ENCODE measurements at regions not wholly inside any gene's neighbourhood (a gene's known extent, or its start where the extent isn't known, plus 50 kb on each side); places are given as distances from the start of the nearest gene placed in this dataset.

DNA sequence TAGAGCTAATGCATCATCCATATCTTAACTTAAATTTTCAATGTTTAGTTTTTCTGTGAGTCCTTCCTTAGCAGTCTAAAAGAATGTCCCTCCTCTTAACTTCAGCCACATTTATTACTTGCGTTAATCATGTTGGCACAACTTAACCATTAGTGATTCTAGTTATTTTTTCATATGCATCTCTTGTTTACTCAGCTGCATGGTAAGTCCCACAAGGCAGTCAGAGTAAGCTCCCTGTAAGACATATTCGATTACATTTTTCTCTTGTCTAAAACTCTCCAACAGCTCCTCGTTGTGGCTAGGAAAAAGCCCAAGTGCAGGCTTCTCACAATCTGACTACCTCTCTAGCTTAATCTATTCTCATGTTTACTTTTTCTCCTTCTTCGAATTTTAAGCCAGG is 2045.3 kb upstream of the PIK3C3 start:
- DNase-seq (ENCODE audit: low read depth in 2 of 2) = no peak

DNA sequence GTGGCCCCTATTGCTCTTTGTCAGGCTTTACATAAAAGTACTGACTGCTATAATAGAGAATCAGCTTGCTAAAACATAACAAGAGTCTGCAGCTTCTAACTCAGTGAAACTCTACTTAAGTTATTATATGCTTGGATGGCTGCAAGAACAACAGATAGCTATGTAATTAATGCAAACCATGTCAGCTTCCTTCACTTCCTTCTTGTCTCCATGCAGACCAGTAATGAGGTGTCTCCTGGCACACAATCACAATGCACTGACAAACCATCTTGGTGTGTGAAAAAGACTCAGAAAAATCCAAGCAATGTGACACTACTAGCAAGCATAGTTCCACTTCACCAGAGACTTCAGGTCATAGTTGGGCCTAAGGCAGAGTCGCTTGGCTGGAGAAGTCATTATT is 2068.9 kb upstream of the PIK3C3 start:
- no peak for DNase-seq (ENCODE audit: low read depth in 2 of 2)

DNA sequence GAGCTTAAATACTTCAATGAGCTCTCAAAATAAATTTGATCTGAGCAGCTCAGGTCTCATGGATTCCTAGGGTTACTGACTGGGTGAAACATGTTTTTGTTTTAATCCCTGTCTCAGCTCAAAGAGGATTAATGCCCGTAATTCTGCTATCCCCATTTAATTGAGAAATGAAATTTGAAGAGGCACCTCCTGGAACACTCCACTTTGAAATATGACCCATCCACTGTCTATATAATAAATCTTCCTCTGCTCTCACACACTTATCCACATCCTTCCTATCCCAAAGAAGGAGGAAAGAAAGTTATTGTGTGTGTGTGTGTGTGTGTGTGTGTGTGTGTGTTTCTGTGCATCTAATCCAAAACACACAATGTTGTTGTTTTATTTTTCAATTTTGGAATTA is 2082.4 kb upstream of the PIK3C3 start:
- DNase-seq (ENCODE audit: low read depth in 2 of 2) = no peak

DNA sequence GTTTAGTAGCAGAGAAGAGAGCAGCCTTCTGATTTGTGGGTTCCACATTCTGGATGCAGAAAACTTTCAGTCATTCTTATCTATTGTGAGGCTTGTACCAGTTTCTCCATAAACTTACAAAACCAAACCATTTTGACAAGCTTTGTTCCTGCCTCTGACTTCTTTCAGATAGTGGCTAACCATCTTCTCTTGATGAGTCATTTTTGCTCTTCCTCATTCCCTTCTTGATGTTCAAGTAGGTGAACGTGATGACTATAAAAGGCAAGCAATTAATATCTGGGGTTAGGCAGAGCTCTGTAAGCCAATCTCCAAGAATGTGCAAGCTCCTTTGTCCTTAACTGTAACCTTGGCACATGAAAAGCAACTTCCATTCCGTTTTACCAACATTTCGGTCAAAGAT is 2083.1 kb upstream of the PIK3C3 start:
- DNase-seq (ENCODE audit: low read depth in 2 of 2) = no peak

DNA sequence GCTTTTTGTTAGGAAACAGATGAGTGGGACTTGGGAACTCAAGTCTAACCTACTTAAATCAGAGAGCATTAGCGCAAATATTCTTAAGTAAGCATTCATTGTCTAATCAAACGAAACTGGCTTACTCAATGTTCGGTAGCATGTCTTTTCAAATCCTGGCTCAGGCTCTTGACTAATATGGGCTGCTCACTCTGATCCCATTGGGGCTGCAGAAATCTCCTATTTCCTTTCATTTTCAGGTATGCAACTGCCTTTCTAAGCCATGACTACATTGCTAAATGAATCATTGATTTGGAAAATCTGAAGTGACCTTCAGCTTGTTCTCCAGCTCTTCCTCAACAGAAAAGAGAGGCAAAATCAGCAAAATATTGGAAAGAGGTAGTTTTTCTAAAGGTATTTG is 2084.4 kb upstream of the PIK3C3 start:
- DNase-seq (ENCODE audit: low read depth in 2 of 2) = no peak

DNA sequence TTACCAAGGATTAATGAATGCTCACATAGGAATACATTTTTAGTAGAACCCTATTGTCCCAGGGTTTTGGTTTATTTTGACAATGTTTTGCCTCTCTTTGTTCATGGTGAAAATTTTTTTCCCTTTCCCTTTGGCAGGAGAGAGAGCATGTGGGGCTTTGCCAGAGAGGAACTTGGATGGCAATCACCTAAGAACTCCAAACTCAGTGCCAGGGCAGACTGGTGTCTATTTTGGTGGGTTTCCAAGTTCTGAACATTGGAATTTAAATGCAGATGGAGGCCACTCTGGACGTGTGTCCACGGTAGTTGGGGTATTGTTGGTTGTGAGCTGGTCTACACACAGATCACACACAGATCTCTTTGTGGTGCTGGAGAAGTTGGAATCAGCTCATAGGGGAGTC is 2091.1 kb upstream of the PIK3C3 start:
- no peak for DNase-seq (ENCODE audit: low read depth in 2 of 2)

DNA sequence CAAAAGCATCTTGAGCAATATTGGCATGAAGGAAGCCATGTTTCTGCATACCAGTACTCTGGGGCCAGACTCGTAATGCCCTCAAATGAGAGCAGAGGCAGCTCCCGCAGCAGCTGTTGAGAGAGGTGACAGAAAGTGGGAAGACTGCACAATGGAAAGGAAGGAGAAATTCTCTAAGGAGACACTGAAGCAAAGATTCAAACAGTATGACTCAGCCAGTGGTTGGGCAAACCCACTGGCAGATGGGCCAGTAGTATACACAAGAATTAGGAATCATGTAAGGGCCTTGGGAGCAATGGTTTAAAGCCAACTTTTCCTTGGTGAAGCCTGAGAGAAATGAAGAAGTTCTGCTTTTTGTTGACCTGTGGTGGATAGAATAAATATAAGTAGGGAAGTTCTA is 2092.7 kb upstream of the PIK3C3 start:
- DNase-seq (ENCODE audit: low read depth in 2 of 2) = no peak

DNA sequence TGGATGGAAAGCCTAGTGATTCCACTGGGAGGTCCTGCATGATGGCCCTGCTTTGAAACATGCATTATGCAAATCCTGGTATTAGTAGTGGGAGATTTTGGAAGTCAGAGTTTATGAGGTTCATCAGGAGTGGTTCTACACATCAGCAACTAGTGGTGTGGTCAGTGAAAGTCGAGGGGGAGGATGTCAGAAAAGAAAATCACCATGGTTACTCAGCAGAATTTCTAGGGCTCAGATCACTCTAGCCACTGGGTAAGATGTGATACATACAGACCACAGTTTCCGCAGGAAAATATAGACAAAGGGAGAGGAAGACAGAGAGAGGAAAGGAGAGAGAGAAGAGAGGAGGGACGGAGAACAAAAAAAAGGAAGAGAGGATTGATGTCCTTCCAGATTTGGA is 2100.7 kb upstream of the PIK3C3 start:
- no peak for DNase-seq (ENCODE audit: low read depth in 2 of 2)

DNA sequence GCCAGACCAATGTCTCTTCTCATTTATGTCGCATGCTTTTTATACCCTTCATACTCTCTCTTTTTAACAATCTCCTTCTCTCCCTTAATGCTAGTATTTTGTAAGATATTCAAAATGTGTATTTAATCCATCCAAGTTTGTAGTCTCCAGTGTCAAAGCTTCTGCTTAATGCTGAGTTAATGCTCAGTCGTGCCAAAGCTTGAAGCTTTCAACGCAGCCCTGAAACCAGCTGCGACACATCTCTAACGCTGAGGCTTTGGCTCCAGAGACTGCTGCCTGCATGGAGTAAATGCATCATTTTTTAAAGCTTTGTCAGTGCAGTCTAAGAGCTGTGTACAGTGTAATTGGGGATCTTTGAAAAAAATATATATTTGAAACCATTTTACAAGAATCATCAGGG is 2108.8 kb upstream of the PIK3C3 start:
- DNase-seq (ENCODE audit: low read depth in 2 of 2) = no peak

DNA sequence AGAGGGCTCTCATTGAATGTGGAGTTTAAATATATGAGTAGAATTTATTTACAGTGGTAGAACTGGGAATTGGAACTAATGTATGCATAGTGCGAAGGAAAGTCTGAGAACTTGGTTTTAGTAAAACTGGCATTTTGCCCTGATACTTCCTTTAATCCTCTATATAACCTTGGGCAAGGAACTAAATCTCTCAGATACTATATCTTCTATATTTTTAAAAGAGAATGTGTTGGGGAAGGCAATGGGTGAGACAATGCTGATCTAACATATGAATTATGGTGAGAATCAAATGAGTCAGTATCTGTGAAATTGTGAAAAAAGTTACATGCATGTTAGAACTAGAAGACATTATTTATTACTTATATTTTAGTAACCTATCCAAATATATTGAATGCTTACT is 2109.4 kb upstream of the PIK3C3 start:
- DNase-seq (ENCODE audit: low read depth in 2 of 2) = no peak

DNA sequence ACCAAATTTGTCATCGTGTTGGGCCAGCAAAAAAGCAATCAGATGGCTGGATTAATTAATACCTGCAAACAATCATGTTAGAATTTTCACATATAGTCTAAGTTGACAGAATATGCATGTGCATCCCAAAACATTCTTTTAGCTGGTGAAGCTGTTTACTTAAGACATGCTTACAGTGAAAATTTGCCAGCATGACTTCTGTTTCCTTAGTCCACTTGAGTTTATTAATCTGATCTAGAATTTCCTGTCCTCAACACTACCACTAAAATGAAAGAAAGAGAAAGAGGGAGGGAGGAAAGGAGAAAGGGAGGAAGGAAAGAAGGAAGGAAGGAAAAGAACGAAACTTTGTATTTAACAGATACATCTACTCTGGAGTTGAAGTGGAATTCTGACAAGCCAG is 2109.9 kb upstream of the PIK3C3 start:
- no peak for DNase-seq (ENCODE audit: low read depth in 2 of 2)

DNA sequence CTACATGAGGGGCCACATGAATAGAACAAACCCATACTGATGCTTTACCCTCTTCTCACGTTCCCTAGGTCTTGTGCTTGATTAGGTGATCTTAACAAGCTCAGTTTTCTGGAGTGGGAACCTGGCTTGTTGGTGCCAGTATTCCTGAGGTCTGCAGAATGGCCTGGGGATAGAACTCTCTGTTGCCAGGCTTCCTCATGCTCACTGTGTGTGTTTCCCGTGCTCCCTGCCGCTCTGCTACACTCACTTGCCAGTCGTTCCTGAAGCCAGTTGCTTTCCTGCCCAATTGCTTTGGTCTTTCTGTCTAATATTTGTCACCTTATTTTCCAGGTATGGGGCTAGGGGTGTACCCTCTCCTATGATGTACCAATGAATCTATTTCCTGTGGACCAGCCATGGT is 2111.5 kb upstream of the PIK3C3 start:
- DNase-seq (ENCODE audit: low read depth in 2 of 2) = no peak

DNA sequence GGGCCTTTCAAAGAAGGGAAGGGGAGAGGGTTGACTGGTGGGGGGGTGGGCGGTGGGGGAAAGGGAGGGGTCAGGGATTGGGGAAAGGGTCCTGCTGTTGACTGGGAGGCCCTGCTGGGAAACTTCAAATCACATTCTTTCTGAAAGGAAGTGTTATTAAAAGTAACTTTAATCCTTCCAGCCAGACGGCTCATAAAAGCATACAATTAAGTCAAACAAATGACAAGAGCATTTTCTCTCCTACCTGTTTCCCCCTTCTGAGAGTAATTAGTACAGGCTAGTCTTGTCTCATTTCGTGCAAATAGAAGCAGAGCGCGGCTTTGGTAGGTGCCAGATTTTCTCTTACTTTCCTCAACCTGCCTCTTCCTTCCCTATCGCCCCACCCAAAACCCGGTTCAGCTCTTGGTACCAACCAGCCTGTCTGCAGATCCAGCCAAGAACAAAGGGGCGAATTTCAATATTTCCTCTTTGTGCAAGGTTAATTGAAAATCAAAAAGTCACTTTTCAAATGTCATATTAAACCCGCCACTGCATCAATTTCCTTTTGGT is 2112.6 kb upstream of the PIK3C3 start:
- DNase-seq (ENCODE audit: low read depth in 2 of 2) = no peak

DNA sequence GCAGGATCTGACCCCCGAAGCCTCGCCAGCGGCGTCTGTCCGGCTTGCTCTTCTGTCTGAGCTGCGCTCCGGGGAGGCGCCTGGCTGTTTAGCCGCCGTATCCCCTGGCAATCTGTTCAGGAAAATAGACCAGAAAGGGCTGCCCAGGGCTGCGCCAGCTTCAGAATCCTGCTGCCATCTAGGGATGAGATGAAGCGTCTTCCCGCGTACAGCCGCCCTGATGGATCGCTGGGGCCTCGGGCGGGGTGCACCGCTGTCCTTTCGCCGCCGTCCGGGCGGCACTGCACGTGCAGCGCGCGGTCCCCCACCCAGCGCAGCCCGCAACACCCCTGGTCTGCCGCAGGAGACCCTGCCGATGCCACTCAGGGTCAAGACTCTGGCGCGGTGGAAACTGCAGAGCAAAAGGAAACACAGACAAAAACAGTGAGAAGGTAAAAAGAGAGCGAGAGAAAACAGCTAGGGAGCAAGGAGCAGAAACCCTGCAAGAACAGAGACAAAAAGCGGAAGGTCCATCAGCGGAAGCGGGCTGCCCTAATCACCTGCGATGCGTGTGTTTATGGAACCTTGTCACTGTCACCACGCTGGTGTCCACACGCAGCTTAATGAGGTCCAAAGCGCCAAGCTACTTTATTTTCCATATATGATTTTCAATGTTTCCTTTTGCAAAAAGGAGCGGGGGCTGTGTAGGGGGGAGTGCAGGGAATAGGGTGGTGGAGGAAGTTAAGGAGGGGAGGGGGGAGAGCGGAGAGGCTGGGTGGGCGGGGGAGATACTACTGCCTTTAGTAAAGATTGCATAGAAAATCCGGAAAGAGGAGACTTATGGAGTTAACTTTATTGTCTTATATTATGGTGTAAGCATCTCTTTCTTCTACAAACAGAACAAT is 2113.3 kb upstream of the PIK3C3 start:
- DNase-seq (ENCODE audit: low read depth in 2 of 2) = no peak

DNA sequence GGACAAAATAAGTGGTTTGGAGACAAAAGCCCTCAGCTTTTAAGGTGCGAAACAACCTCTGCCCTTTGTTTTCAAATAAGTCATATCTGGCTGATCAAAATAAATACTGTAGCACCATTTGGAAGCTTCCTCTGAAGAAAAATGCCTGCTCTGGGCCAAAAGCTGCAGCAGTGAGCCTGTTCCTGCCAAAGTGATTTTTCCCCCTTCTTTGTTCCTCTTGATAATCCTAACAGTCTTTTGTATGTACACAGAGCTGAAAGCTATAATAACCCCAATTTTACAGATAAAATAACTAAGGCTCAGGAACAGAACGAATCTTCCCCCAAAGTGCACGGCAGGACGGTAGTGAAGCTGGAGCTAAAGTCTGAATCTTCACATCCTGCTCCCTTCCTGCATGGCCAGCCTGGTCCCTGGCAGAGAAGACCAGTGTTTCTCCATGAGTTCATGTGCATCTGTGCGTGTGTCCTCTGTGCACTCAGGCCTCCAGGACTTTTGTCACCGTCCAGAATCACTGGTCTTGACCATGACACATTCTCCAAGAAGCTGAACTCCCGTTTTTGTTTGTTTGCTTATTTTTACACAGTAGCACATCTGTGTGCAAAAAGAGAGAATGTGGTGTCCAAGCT is 2114.1 kb upstream of the PIK3C3 start:
- DNase-seq (ENCODE audit: low read depth in 2 of 2) = no peak

DNA sequence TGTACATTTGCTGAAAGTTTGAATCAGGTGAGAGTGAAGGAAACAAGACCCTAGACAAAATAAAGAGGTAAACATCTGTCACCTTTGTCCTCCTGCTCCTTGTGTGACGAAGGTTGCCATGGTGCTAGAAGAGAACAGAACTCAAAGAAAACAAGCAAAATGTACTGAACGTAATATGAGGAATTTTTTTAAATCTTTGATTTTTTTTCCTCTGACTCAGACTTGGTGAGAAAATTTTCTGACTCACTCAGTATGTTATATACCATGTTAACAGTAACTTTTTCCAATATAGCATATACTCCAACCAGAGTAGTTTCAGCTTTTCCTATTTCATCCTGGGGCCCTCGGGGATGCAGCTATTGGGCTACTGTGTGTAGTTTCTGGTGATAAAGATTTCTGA is 2114.6 kb upstream of the PIK3C3 start:
- no peak for DNase-seq (ENCODE audit: low read depth in 2 of 2)

DNA sequence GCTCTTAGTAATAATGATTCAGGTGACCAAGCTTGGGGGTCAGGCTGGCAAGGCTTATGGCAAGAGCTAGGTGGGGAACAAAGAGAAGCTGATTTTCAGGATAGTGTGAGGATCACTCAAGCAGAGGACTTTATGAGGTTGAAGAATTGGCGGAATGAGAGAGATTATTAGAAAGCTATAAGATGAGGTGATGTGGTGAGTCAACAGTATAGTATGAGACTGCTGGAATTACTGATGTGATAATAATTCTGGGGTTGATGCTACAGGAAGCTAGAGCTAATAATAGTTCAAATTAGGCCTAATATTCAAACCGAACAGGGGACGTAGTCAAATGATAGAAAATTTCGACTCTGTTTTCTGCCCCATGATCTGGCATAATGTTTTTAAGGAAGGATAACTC is 2115.3 kb upstream of the PIK3C3 start:
- no peak for DNase-seq (ENCODE audit: low read depth in 2 of 2)

DNA sequence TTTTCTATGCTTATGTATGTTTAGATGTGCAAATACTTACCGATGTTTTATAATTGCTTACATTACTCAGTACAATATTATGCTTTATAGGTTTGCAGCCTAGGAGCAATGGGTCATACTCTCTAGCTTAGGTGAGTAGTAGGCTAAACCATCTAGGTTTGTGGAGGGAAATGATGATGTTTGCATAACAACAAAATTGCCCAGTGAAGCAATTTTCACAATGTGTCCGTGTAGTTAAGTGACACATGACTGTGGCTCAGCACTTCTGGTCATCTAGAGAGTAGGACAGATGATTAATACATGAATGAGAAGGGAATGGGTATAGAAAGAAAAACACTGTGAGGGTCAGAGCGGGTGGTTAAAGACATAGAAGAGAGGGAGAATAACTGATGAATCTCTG is 2116.2 kb upstream of the PIK3C3 start:
- no peak for DNase-seq (ENCODE audit: low read depth in 2 of 2)

DNA sequence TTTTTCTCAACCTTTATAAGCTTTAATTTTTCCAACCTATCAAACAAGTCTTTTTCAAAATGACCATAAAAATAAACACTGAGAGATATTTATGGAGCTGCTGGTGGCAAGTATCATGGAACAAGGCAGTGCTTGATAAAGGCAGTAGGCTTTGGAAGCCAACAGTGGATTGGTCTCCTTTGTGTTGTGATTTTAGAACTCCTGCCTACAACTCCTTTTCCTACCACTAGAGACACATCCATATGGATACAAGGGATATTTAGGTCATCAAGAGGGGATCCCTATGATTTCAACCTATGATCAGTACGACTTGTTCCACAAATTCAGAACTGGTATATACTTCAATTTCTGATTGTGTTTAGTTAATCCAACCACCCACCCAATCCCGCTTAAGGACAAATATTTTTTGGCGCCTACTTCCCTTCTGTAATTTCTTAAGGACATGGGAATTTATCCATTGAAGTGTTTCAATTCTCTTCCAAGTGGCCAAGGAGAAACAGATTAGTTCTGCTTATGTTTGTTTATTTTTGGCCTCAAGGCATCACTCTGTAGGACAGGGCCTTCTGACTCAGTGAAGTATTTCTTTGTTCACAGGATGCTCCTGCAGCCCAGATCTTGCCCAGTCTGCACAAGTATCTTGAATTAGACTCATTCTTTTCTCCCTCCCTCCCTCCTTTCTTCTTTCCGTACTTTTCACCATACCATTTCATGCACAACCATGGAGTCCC is 2119.6 kb upstream of the PIK3C3 start:
- no peak for DNase-seq (ENCODE audit: low read depth in 2 of 2)

DNA sequence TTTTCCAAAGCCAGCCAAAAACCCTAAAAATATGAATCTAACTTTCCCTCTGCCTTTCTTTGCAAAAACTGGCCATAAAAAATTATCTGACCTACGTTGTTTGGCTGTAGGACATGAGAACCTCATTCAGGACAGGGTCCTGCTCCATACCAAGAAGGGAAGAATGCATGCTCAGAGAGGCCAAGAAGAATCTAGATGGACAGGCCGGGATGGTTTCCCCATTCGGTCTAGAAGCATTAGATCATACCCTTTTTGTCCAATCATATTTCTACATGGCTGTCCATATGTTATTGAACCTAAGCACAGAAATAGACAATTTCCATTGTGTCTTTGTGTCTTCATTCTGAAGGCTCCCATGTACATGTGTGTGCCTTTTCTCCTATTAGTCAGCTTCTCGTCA is 2120.4 kb upstream of the PIK3C3 start:
- no peak for DNase-seq (ENCODE audit: low read depth in 2 of 2)

DNA sequence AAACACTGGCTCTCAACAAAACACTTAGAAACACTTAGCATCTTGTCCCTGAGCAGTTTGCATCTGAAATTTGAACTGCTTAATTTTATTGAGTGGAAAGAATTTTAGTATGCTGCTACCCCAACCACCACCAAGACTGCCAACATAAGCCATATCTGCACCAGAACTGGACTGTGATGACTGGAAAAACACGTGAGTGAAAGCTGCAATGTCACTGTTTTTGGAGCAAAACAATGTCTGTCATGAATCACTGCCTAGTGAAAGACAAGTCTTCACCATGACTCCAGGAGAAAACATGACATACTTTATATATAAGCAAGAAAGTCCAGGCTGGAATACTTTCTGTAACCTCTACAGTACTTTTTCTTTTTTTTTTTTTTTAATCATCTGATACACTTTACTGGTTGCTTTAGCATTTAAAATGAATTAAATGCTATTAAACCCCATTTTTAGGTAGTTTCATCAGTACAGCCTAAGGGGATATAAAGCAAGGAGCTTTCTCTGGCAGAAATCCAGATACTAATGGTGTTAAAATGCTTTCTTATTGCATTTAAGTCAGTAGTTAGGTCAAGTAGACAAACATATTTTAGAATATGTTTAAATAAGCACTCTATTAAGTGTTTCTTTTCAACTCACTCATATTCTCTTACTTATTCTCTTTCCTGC is 2129.4 kb upstream of the PIK3C3 start:
- no peak for DNase-seq (ENCODE audit: low read depth in 2 of 2)

DNA sequence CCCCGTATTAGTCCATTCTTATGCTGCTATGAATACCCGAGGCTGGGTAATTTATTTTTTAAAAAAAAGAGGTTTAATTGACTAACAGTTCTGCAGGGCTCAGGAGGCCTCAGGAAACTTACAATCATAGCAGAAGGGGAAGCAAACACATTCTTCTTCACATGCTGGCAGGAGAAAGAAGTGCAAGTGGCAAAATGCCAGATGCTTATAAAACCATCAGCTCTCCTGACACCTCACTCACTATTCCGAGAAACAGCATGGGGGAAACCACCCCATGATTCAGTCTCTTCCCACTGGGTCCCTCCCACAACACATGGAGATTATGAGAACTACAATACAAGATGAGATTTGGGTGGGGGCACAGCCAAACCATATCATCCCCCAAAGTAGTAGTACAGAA is 2148.5 kb upstream of the PIK3C3 start:
- DNase-seq (ENCODE audit: low read depth in 2 of 2) = no peak

Measured in stimulated activated CD4-positive, alpha-beta T cell treated with anti-CD3 and anti-CD28 coated beads, Interleukin-1b, Interleukin-23, amount 100 ng/mL, for 1 hour (primary cell).